ENCODE measurements at regions not wholly inside any gene's neighbourhood (a gene's known extent, or its start where the extent isn't known, plus 50 kb on each side); places are given as distances from the start of the nearest gene placed in this dataset.

- no peaks in the 10 kb centered on the region for H3K4me1 ChIP-seq (ENCODE audit: low read depth)
- DNase-seq (ENCODE audit: low read depth in 1 of 2, low spot score in 1 of 2): peak; percentile 29 to 59
- no peak overlapping the region for H3K4me3 ChIP-seq
- H3K9me3 ChIP-seq (ENCODE audit: low read depth): no peaks in the 10 kb centered on the region
- H3K27me3 ChIP-seq: no peaks in the 10 kb centered on the region
- H3K36me3 ChIP-seq: no peaks in the 10 kb centered on the region
- TF ChIP-seq, protein P1, sequence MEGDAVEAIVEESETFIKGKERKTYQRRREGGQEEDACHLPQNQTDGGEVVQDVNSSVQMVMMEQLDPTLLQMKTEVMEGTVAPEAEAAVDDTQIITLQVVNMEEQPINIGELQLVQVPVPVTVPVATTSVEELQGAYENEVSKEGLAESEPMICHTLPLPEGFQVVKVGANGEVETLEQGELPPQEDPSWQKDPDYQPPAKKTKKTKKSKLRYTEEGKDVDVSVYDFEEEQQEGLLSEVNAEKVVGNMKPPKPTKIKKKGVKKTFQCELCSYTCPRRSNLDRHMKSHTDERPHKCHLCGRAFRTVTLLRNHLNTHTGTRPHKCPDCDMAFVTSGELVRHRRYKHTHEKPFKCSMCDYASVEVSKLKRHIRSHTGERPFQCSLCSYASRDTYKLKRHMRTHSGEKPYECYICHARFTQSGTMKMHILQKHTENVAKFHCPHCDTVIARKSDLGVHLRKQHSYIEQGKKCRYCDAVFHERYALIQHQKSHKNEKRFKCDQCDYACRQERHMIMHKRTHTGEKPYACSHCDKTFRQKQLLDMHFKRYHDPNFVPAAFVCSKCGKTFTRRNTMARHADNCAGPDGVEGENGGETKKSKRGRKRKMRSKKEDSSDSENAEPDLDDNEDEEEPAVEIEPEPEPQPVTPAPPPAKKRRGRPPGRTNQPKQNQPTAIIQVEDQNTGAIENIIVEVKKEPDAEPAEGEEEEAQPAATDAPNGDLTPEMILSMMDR (IDR thresholded peaks at IDR 0.05; ENCODE audit: low read depth, low read length): peak; percentile 72
- H3K27ac ChIP-seq: no peak overlapping the region
Measured at GRCh38 chr5:164475339-164475977, 970.0 kb downstream of the MAT2B start.

GRCh38 chr5:164481270-164481669, 975.9 kb downstream of the MAT2B start:
- H3K27ac ChIP-seq: no peak overlapping the region
- H3K4me1 ChIP-seq (ENCODE audit: low read depth): no peaks in the 10 kb centered on the region
- no peaks in the 10 kb centered on the region for H3K9me3 ChIP-seq (ENCODE audit: low read depth)
- H3K36me3 ChIP-seq: no peaks in the 10 kb centered on the region
- DNase-seq (ENCODE audit: low read depth in 1 of 2, low spot score in 1 of 2): no peak
- TF ChIP-seq, protein P1 (IDR thresholded peaks at IDR 0.05; ENCODE audit: low read depth, low read length): no peak
- H3K27me3 ChIP-seq: no peaks in the 10 kb centered on the region
- no peak overlapping the region for H3K4me3 ChIP-seq

GRCh38 chr5:164482351-164482750, 976.9 kb downstream of the MAT2B start:
- Histone ChIP-seq H3K4me3 (no peak overlapping the region), H3K27ac (no peak overlapping the region), H3K4me1 (ENCODE audit: low read depth) (no peaks in the 10 kb centered on the region), H3K27me3 (no peaks in the 10 kb centered on the region), H3K36me3 (no peaks in the 10 kb centered on the region), H3K9me3 (ENCODE audit: low read depth) (no peaks in the 10 kb centered on the region)
- no peak for DNase-seq (ENCODE audit: low read depth in 1 of 2, low spot score in 1 of 2)
- TF ChIP-seq, protein P1 (IDR thresholded peaks at IDR 0.05; ENCODE audit: low read depth, low read length): no peak

DNA sequence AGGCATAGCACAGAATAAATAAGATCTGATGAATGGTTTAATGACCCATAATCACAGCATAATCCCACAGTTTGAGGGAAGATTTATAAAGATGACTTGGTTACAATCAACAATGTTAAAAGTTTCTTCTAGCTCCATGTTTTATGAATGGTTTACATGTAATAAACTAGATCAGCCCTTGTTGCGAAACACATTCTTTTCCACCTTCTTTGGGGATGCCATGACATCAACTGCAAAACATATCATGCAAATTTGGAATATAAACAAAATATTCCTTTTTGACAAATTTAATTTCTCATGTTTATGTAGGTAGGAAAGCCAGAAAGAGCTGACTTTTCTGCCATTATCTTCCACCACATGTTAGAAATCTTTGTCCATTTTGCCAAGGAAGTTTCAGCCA, 979.5 kb downstream of the MAT2B start:
- no peak for DNase-seq (ENCODE audit: low read depth in 1 of 2, low spot score in 1 of 2)
- Histone ChIP-seq H3K36me3 (no peaks in the 10 kb centered on the region), H3K27ac (no peak overlapping the region), H3K4me1 (ENCODE audit: low read depth) (no peaks in the 10 kb centered on the region), H3K4me3 (no peak overlapping the region), H3K27me3 (no peaks in the 10 kb centered on the region), H3K9me3 (ENCODE audit: low read depth) (no peaks in the 10 kb centered on the region)
- TF ChIP-seq, protein P1 (IDR thresholded peaks at IDR 0.05; ENCODE audit: low read depth, low read length): no peak

- Histone ChIP-seq H3K9me3 (ENCODE audit: low read depth) (no peaks in the 10 kb centered on the region), H3K27me3 (no peaks in the 10 kb centered on the region), H3K36me3 (no peaks in the 10 kb centered on the region), H3K27ac (no peak overlapping the region), H3K4me1 (ENCODE audit: low read depth) (no peaks in the 10 kb centered on the region), H3K4me3 (no peak overlapping the region)
- no peak for DNase-seq (ENCODE audit: low read depth in 1 of 2, low spot score in 1 of 2)
- TF ChIP-seq, protein P1 (IDR thresholded peaks at IDR 0.05; ENCODE audit: low read depth, low read length): no peak
Measured at GRCh38 chr5:164487939-164488338, 982.5 kb downstream of the MAT2B start.

Measured in cardiac muscle cell (in vitro differentiated cells and primary cell).